Activated naive CD4-positive, alpha-beta T cell treated with anti-CD3 and anti-CD28 coated beads, Interleukin-2, amount 50 U/mL, for 16 hours (primary cell): ENCODE measurements at regions not wholly inside any gene's neighbourhood (a gene's known extent, or its start where the extent isn't known, plus 50 kb on each side); places are given as distances from the start of the nearest gene placed in this dataset.
"Not testable (repeated sequence)": the region's sequence is repeated elsewhere in the genome, so short reads cannot be mapped to it uniquely, and the experiment has no call there.

Experiments used
- DNase-seq: peaks from one replicate; pipeline ENCODE4 v3.0.0-alpha.2; 2020

- DNase-seq = no peak
Measured at GRCh38 chr7:79619216-79619615, 165.7 kb upstream of the MAGI2 start.

- DNase-seq = no peak
Measured at GRCh38 chr7:79615871-79616640, 162.6 kb upstream of the MAGI2 start.

- no peak for DNase-seq
Measured at GRCh38 chr7:79615466-79615865, 162.0 kb upstream of the MAGI2 start.

- no peak for DNase-seq
Measured at GRCh38 chr7:79612903-79613302, 159.4 kb upstream of the MAGI2 start.

- no peak for DNase-seq
Measured at GRCh38 chr7:79612022-79612421, 158.6 kb upstream of the MAGI2 start.

- no peak for DNase-seq
Measured at GRCh38 chr7:79610748-79611304, 157.4 kb upstream of the MAGI2 start.

GRCh38 chr7:79610313-79610712 lies 156.8 kb upstream of the MAGI2 start:
- no peak for DNase-seq

GRCh38 chr7:79608005-79608404 lies 154.5 kb upstream of the MAGI2 start:
- DNase-seq = no peak

GRCh38 chr7:79604841-79605240 lies 151.4 kb upstream of the MAGI2 start:
- no peak for DNase-seq

GRCh38 chr7:79598351-79598750 lies 144.9 kb upstream of the MAGI2 start:
- no peak for DNase-seq

GRCh38 chr7:79594671-79595070 lies 141.2 kb upstream of the MAGI2 start:
- DNase-seq = not testable (repeated sequence)

- no peak for DNase-seq
Measured at GRCh38 chr7:79593866-79594301, 140.4 kb upstream of the MAGI2 start.

- DNase-seq = no peak
Measured at GRCh38 chr7:79590916-79591623, 137.6 kb upstream of the MAGI2 start.

- no peak for DNase-seq
Measured at GRCh38 chr7:79590391-79590790, 136.9 kb upstream of the MAGI2 start.

GRCh38 chr7:79570903-79571302 lies 117.4 kb upstream of the MAGI2 start:
- no peak for DNase-seq

GRCh38 chr7:79563821-79564522 lies 110.5 kb upstream of the MAGI2 start:
- DNase-seq = no peak

GRCh38 chr7:79555571-79555970 lies 102.1 kb upstream of the MAGI2 start:
- DNase-seq = no peak

GRCh38 chr7:79553811-79554555 lies 100.5 kb upstream of the MAGI2 start:
- DNase-seq = no peak

- DNase-seq = no peak
Measured at GRCh38 chr7:79552463-79552862, 99.0 kb upstream of the MAGI2 start.

GRCh38 chr7:79548727-79549126 lies 95.3 kb upstream of the MAGI2 start:
- DNase-seq = no peak

- DNase-seq = no peak
Measured at GRCh38 chr7:79547132-79547531, 93.7 kb upstream of the MAGI2 start.

GRCh38 chr7:79540592-79540991 lies 87.1 kb upstream of the MAGI2 start:
- no peak for DNase-seq

- no peak for DNase-seq
Measured at GRCh38 chr7:79534128-79534527, 80.7 kb upstream of the MAGI2 start.
